CD14-positive monocyte (primary cell): ENCODE measurements at regions not wholly inside any gene's neighbourhood (a gene's known extent, or its start where the extent isn't known, plus 50 kb on each side); places are given as distances from the start of the nearest gene placed in this dataset.

Source experiments
- DNase-seq, 3 donors: peaks; one replicate each; pipeline ENCODE4 v3.0.0-alpha.2; 2011 to 2022
- H2AFZ ChIP-seq: 2 replicates; pipeline ENCODE4 v1.6.0; 2012; ENCODE audit warnings: mild to moderate bottlenecking, low read depth, low read length, inconsistent platforms; ENCODE audit not compliant: insufficient read depth, poor library complexity, severe bottlenecking
- H3K27ac ChIP-seq, 2 donors: 1 replicate in 1 of 2; 2 replicates in 1 of 2; pipeline ENCODE4 v1.5.1; 2012 to 2013; ENCODE audit warnings: low read length in 2 of 2, control low read depth in 1 of 2, inconsistent platforms in 1 of 2, low read depth in 1 of 2, mild to moderate bottlenecking in 1 of 2
- H3K27me3 ChIP-seq, 2 donors: one replicate each; pipeline versions ENCODE4 v1.6.0 to v1.6.1; 2011 to 2013; ENCODE audit warnings: low read length in 2 of 2; ENCODE audit not compliant: control insufficient read depth in 2 of 2, insufficient read depth in 2 of 2
- H3K36me3 ChIP-seq, 2 donors: replicated peaks in 1 of 2; 1 replicate in 1 of 2; 2 replicates in 1 of 2; pipeline versions ENCODE4 v1.5.1 to v1.6.1; 2012 to 2013; ENCODE audit warnings: low read length in 2 of 2, control low read depth in 1 of 2, inconsistent platforms in 1 of 2, mild to moderate bottlenecking in 1 of 2; ENCODE audit not compliant: insufficient read depth in 2 of 2, control insufficient read depth in 1 of 2
- H3K4me1 ChIP-seq, 2 donors: 1 replicate in 1 of 2; 2 replicates in 1 of 2; pipeline versions ENCODE4 v1.5.1 to v1.6.1; 2012 to 2013; ENCODE audit warnings: low read length in 2 of 2, control low read depth in 1 of 2, inconsistent platforms in 1 of 2, mild to moderate bottlenecking in 1 of 2, moderate library complexity in 1 of 2; ENCODE audit not compliant: insufficient read depth in 2 of 2, control insufficient read depth in 1 of 2
- H3K4me2 ChIP-seq: replicated peaks from 2 replicates; pipeline ENCODE3; 2012; ENCODE audit warnings: low read length, moderate library complexity, mild to moderate bottlenecking; ENCODE audit not compliant: poor library complexity, severe bottlenecking; ENCODE audit errors: extremely low read depth
- H3K4me3 ChIP-seq, 3 experiments: fragments of 200-600 bp in 1 of 3; sonication (generic) in 1 of 3; replicated peaks in 1 of 3; 1 replicate in 2 of 3; 2 replicates in 1 of 3; pipeline ENCODE4 v1.5.1; 2011 to 2013; ENCODE audit warnings: low read length in 3 of 3, mild to moderate bottlenecking in 3 of 3, control low read depth in 2 of 3, low read depth in 2 of 3, inconsistent platforms in 1 of 3, moderate library complexity in 1 of 3
- H3K79me2 ChIP-seq: 2 replicates; pipeline ENCODE4 v1.6.0; 2012; ENCODE audit warnings: mild to moderate bottlenecking, control low read depth, inconsistent platforms, low read length, moderate library complexity; ENCODE audit not compliant: insufficient read depth
- H3K9ac ChIP-seq: 2 replicates; pipeline ENCODE4 v1.6.0; 2017; ENCODE audit warnings: low read length, mild to moderate bottlenecking; ENCODE audit not compliant: insufficient read depth, poor library complexity, severe bottlenecking
- H3K9me3 ChIP-seq, 2 donors: replicated peaks in 1 of 2; 1 replicate in 1 of 2; 2 replicates in 1 of 2; pipeline versions ENCODE4 v1.5.1 to v1.6.1; 2012 to 2013; ENCODE audit warnings: low read length in 2 of 2, control low read depth in 1 of 2; ENCODE audit not compliant: control insufficient read depth in 1 of 2, insufficient read depth in 1 of 2
- H4K20me1 ChIP-seq: 2 replicates; pipeline ENCODE4 v1.6.0; 2012; ENCODE audit warnings: mild to moderate bottlenecking, low read length, control low read depth, moderate library complexity; ENCODE audit not compliant: insufficient read depth
- H3K27ac Mint-ChIP-seq, 7 donors: one replicate each; pipeline ENCODE4 v1.8.0; 2020; ENCODE audit warnings: mild to moderate bottlenecking in 7 of 7, mixed read lengths in 7 of 7, moderate library complexity in 6 of 7, inconsistent platforms in 2 of 7
- H3K27me3 Mint-ChIP-seq, 3 donors: one replicate each; pipeline ENCODE4 v1.8.0; 2021 to 2022; ENCODE audit warnings: low read depth in 3 of 3, mild to moderate bottlenecking in 3 of 3, mixed read lengths in 3 of 3, moderate library complexity in 3 of 3, inconsistent platforms in 1 of 3
- H3K36me3 Mint-ChIP-seq, 2 donors: one replicate each; pipeline ENCODE4 v1.8.0; 2020; ENCODE audit warnings: mixed read lengths in 2 of 2, inconsistent platforms in 1 of 2, mild to moderate bottlenecking in 1 of 2
- H3K4me1 Mint-ChIP-seq: one replicate; pipeline ENCODE4 v1.8.0; 2020; ENCODE audit warnings: mild to moderate bottlenecking, mixed read lengths
- H3K4me3 Mint-ChIP-seq, 2 donors: one replicate each; pipeline ENCODE4 v1.8.0; 2020; ENCODE audit warnings: mild to moderate bottlenecking in 2 of 2, mixed read lengths in 2 of 2, moderate library complexity in 1 of 2
- H3K9me3 Mint-ChIP-seq, 7 donors: one replicate each; pipeline ENCODE4 v1.8.0; 2020 to 2022; ENCODE audit warnings: mixed read lengths in 7 of 7, mild to moderate bottlenecking in 6 of 7, moderate library complexity in 6 of 7, inconsistent platforms in 2 of 7
- CTCF ChIP-seq: fragments of 200-600 bp; IDR thresholded peaks from one replicate; pipeline ENCODE4 v1.8.0; 2022; ENCODE audit warnings: antibody characterized with exemption, mild to moderate bottlenecking
- WGBS: methylation state at CpG from one replicate; pipeline ENCODE4 v1.1.5; 2013; ENCODE audit warnings: missing lambda C conversion rate; ENCODE audit not compliant: insufficient coverage; 5-methylcytosine and 5-hydroxymethylcytosine counted together
- intact Hi-C, 2 donors: fragments of 100-400 bp; cut with micrococcal nuclease; formaldehyde crosslinking; loops; one replicate each; pipeline versions ENCODE4 v1.15.0 to v1.15.1; 2023

- H3K79me2 ChIP-seq = no peaks in the 10 kb centered on the region
- Mint-ChIP-seq H3K4me3 (no peak overlapping the region), H3K36me3 (no peaks in the 10 kb centered on the region), H3K27me3 (peaks cover 0 to 3% (median 3%) of the 10 kb centered on the region in 3 donors), H3K27ac (no peak overlapping the region), H3K4me1 (no peaks in the 10 kb centered on the region), H3K9me3 (no peaks in the 10 kb centered on the region)
- intact Hi-C loops = no loop called here
- H3K27me3 ChIP-seq = no peaks in the 10 kb centered on the region
- no peak for TF ChIP-seq CTCF
- no peak overlapping the region for H3K27ac ChIP-seq
- no peak overlapping the region for H2AFZ ChIP-seq
- no peak for DNase-seq
- H3K9ac ChIP-seq = no peak overlapping the region
- H3K4me2 ChIP-seq = no peak overlapping the region
- H3K36me3 ChIP-seq = no peaks in the 10 kb centered on the region
- no peaks in the 10 kb centered on the region for H4K20me1 ChIP-seq
- H3K9me3 ChIP-seq = no peaks in the 10 kb centered on the region
- H3K4me1 ChIP-seq = no peaks in the 10 kb centered on the region
- no peak overlapping the region for H3K4me3 ChIP-seq
- no CpG with 5 or more reads among the region's 2 CpGs for WGBS
Measured at GRCh38 chrX:109943092-109943739, 59.7 kb upstream of the TMEM164 start.

GRCh38 chrX:109943740-109944092 is 59.2 kb upstream of the TMEM164 start:
- H3K4me1 Mint-ChIP-seq = no peaks in the 10 kb centered on the region
- Histone ChIP-seq H3K36me3 (no peaks in the 10 kb centered on the region), H3K79me2 (no peaks in the 10 kb centered on the region), H4K20me1 (no peaks in the 10 kb centered on the region), H3K4me3 (no peak overlapping the region), H3K9me3 (no peaks in the 10 kb centered on the region), H3K27ac (no peak overlapping the region), H3K4me1 (no peaks in the 10 kb centered on the region), H2AFZ (no peak overlapping the region), H3K9ac (no peak overlapping the region), H3K27me3 (no peaks in the 10 kb centered on the region), H3K4me2 (no peak overlapping the region)
- no CpG with 5 or more reads among the region's 1 CpG for WGBS
- H3K27me3 Mint-ChIP-seq = peaks cover 0 to 3% (median 3%) of the 10 kb centered on the region in 3 donors
- DNase-seq = no peak
- H3K36me3 Mint-ChIP-seq = no peaks in the 10 kb centered on the region
- no peak overlapping the region for H3K4me3 Mint-ChIP-seq
- intact Hi-C loops = no loop called here
- H3K9me3 Mint-ChIP-seq = peaks cover 0 to 1% (median 0%) of the 10 kb centered on the region in 7 donors
- no peak overlapping the region for H3K27ac Mint-ChIP-seq
- TF ChIP-seq CTCF = no peak
